ENCODE measurements at regions not wholly inside any gene's neighbourhood (a gene's known extent, or its start where the extent isn't known, plus 50 kb on each side); places are given as distances from the start of the nearest gene placed in this dataset.
"Not testable (repeated sequence)": the region's sequence is repeated elsewhere in the genome, so short reads cannot be mapped to it uniquely, and the experiment has no call there.

- no peak for TF ChIP-seq CTCF (optimal IDR thresholded peaks at IDR 0.05 in 1 of 3, IDR thresholded peaks at IDR 0.05 in 1 of 3, conservative IDR thresholded peaks at IDR 0.05 in 1 of 3; ENCODE audit: extremely low read depth in 1 of 3, insufficient read depth in 2 of 3, low read length in 3 of 3)
- TF ChIP-seq EZH2 (IDR thresholded peaks at IDR 0.05; ENCODE audit: low read length): no peak
- dilution Hi-C loops (cut with MboI; ENCODE audit: extremely low pct_ligation_motif_present, low sequenced_read_pairs): no loop called here
- FAIRE-seq: no peak
Measured at GRCh38 chr13:22897571-22898314, 283.0 kb upstream of the SGCG start.

DNA sequence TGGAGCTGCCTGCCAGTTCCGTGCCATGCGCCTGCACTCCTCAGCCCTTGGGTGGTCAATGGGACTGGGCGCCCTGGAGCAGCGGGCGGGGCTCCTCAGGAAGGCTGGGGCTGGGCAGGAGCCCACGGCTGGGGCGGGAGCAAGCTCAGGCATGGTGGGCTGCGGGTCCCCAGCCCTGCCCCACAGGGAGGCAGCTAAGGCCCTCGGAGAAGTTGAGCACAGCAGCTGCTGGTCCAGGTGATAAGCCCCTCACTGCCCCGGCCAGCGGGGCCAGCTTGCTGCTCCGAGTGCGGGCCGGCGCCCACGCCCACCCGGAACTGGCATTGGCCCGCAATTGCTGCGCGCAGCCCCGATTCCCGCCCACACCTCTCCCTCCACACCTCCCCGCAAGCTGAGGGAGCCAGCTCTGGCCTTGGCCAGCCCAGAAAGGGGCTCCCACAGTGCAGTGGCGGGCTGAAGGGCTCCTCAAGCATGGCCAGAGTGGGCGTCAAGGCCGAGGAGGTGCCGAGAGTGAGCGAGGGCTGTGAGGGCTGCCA, 280.3 kb upstream of the SGCG start:
- DNase-seq (ENCODE audit: low read depth, low spot score); dilution Hi-C loops (cut with MboI; ENCODE audit: extremely low pct_ligation_motif_present, low sequenced_read_pairs); H3K27me3 ChIP-seq (ENCODE audit: control insufficient read depth, extremely low read depth, insufficient read depth, low read length); H3K9me1 ChIP-seq (ENCODE audit: control insufficient read depth, extremely low read depth, insufficient read depth, low read length); H3K4me1 ChIP-seq (ENCODE audit: control insufficient read depth, extremely low read depth, insufficient read depth, low read length); H2AFZ ChIP-seq (ENCODE audit: control insufficient read depth, low read length); H4K20me1 ChIP-seq (ENCODE audit: control insufficient read depth, extremely low read depth, insufficient read depth, low read length); H3K27ac ChIP-seq (ENCODE audit: control insufficient read depth, insufficient read depth, low read length); H3K4me3 ChIP-seq (ENCODE audit: control insufficient read depth in 2 of 3, extremely low read depth in 1 of 3, insufficient read depth in 2 of 3, low read depth in 1 of 3, low read length in 3 of 3); H3K4me2 ChIP-seq (ENCODE audit: control insufficient read depth, extremely low read depth, insufficient read depth, low read depth, low read length); H3K9ac ChIP-seq (ENCODE audit: control insufficient read depth, extremely low read depth, insufficient read depth, low read length); H3K9me3 ChIP-seq (ENCODE audit: control insufficient read depth, low read depth, low read length); H3K79me2 ChIP-seq (ENCODE audit: control insufficient read depth, insufficient read depth, low read length); H3K36me3 ChIP-seq (ENCODE audit: control insufficient read depth in 2 of 2, extremely low read depth in 1 of 2, insufficient read depth in 2 of 2, low read length in 2 of 2); FAIRE-seq: not testable (repeated sequence)

More at GRCh38 chr13:22897571-22898314, 283.0 kb upstream of the SGCG start:
- H3K27ac ChIP-seq (ENCODE audit: control insufficient read depth, insufficient read depth, low read length): no peak overlapping the region
- H3K4me1 ChIP-seq (ENCODE audit: control insufficient read depth, extremely low read depth, insufficient read depth, low read length): no peaks in the 10 kb centered on the region
- H3K9ac ChIP-seq (ENCODE audit: control insufficient read depth, extremely low read depth, insufficient read depth, low read length): no peak overlapping the region
- no peaks in the 10 kb centered on the region for H3K36me3 ChIP-seq (ENCODE audit: control insufficient read depth in 2 of 2, extremely low read depth in 1 of 2, insufficient read depth in 2 of 2, low read length in 2 of 2)
- H3K4me3 ChIP-seq (ENCODE audit: control insufficient read depth in 2 of 3, extremely low read depth in 1 of 3, insufficient read depth in 2 of 3, low read depth in 1 of 3, low read length in 3 of 3): no peak overlapping the region
- no peak for DNase-seq (ENCODE audit: low read depth, low spot score)
- H3K4me2 ChIP-seq (ENCODE audit: control insufficient read depth, extremely low read depth, insufficient read depth, low read depth, low read length): no peak overlapping the region
- H2AFZ ChIP-seq (ENCODE audit: control insufficient read depth, low read length): no peak overlapping the region
- H3K79me2 ChIP-seq (ENCODE audit: control insufficient read depth, insufficient read depth, low read length): no peaks in the 10 kb centered on the region
- no peaks in the 10 kb centered on the region for H3K9me3 ChIP-seq (ENCODE audit: control insufficient read depth, low read depth, low read length)
- no peaks in the 10 kb centered on the region for H3K9me1 ChIP-seq (ENCODE audit: control insufficient read depth, extremely low read depth, insufficient read depth, low read length)
- H4K20me1 ChIP-seq (ENCODE audit: control insufficient read depth, extremely low read depth, insufficient read depth, low read length): no peaks in the 10 kb centered on the region
- no peaks in the 10 kb centered on the region for H3K27me3 ChIP-seq (ENCODE audit: control insufficient read depth, extremely low read depth, insufficient read depth, low read length)

All from keratinocyte (primary cell).